NCI-H146 treated with DMSO at 0.1 percent for 48 hours (cell line): ENCODE measurements at regions not wholly inside any gene's neighbourhood (a gene's known extent, or its start where the extent isn't known, plus 50 kb on each side); places are given as distances from the start of the nearest gene placed in this dataset.
"Not testable (repeated sequence)": the region's sequence is repeated elsewhere in the genome, so short reads cannot be mapped to it uniquely, and the experiment has no call there.

ENCODE experiments used
- DNase-seq: peaks from one replicate; lab custom pipeline; 2025; ENCODE audit not compliant: unreplicated experiment; lab: John Stamatoyannopoulos, UW

DNA sequence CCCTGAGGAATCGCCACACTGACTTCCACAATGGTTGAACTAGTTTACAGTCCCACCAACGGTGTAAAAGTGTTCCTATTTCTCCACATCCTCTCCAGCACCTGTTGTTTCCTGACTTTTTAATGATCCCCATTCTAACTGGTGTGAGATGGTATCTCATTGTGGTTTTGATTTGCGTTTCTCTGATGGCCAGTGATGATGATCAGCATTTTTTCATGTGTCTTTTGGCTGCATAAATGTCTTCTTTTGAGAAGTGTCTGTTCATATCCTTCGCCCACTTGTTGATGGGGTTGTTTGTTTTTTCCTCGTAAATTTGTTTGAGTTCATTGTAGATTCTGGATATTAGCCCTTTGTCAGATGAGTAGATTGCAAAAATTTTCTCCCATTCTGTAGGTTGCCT lies 223.5 kb downstream of the MAF start:
- not testable (repeated sequence) for DNase-seq

DNA sequence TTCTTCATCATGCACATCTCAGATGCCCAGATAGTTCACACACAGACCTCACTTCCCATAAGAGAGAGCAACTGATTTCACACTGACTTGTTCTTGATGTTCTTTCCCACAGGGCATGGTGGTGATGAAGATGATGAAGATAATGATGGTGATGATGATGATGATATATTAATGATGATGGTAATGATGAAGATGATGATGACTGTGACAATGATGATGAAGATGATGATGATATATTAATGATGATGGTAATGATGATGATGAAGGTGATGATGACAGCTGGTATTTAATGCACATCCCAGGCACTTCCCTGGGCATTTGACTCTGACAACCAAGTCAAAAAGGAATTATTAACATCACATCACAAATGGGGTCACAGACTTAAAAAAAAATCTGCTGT lies 225.2 kb downstream of the MAF start:
- no peak for DNase-seq

DNA sequence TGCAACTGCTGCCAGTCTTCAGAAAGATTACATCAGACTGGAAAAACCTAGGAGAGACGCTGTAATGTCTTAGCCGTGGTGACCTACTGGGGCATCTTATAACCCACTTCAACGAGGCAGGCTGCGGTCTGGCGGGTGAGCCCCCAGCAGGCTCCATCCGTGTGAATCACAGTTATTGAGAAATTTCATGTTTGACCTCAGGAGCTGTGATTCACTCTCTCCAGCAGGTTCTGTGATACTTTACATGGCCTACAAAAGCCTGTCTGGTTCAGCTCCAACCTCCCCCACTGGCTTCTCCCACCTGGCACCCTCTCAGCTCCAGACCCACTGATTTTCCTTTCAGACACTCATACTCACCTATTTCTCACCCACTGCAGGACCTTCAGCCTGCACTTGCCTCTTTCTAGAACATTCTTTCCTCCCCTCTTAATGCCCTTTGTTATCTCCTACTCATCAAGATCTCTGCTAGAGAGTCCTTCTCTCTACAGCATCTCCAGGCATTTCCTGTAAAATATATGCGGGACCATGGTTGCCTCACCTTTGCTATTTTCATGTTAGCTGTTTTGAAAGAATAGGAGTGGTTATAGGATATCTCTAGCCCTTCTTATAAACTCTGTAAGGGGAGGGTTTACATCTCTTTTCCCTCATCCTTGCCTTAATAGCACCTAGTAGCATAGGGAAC lies 227.9 kb downstream of the MAF start:
- no peak for DNase-seq

DNA sequence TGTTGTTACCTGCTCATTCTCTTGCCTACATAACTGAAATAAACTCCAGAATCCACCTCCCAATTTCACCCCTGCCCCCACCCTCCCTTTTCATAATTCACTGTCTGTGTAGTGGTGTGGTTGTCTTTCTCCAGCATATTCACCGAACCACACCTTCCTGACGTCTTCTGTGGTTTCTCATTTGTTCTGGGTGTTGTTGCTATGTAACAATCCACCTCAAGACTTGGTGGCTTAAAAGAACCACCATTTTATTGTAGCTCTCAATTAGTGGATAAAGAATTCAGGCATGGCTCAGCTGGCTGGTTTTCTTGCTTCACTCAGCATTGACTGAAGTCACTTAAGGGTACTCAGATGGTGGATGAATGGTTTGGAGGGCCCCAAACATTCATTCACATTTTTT lies 229.8 kb downstream of the MAF start:
- DNase-seq = no peak

DNA sequence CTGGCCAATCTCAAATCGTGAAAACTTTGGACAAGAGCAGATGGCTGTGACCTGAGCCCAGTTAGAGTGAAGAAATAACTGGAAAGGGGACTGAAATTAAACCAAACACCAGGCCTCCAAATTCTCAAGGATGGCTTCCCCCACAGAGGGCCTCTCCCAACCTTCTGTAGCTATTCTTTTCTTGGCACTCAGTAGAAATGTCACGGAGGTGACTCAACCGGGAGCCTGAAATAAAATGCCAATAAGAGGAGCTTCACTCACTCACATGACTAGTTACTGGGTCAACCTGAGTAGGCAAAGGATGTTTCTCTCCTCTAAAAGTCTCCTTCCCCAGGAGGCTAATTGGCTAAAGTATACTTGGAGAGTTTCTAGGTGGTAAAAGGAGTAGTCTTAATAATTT lies 230.7 kb downstream of the MAF start:
- no peak for DNase-seq

DNA sequence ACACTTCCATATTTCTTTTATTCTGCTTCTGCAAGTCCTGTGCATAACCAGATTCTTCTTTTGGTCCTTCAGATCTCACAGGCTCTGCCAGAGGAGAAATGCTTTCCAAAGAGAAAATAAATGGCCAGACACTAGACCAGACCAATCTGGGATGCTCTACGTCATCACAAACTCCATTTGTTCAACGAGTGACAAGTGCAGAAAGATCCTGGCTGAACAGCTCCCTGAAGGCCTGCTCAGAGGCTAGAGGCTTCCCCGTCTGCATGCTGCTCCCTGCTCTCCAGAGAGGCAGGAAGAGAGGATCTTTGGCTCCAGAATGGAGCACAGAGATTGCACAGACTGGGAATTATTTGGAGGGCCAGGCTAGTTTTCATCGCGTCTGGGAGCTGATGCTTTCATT lies 232.7 kb downstream of the MAF start:
- DNase-seq = no peak

DNA sequence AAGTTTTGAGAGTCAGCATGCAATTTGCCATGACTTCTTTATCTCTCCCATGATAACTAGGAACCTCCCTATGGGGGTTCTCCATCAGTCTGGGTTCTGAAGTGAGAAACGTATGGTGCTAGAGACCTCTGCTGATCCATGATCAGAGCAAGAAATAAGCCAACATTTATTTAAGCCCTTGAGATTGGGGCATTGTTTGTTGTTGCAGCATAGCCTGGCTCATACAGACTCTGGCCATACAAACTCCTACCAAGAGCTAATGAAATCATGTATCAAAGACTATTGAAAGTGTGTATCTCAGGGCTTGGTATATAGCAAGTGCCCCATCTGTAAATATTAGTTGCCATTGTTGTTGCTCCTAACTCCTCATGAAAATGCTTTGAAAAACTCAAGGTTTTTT lies 233.9 kb downstream of the MAF start:
- no peak for DNase-seq

DNA sequence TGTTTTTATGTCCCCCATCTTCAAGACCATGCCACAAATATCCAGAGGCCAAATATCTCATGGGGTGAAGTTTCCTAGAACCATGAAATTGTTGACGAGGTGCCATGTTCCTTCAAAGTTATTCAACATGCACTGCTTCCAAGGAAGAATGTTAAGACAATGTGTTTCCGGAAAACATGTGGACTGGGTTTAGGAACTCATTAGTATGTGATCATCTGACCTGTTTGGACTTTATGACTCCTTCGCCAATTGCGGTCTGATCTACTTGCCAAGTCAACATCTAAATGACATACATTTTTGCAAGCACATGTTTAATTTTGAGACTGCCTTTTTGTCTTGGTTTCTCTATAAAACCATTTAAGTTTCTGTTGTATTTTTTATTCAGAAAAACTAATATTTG lies 234.8 kb downstream of the MAF start:
- no peak for DNase-seq

DNA sequence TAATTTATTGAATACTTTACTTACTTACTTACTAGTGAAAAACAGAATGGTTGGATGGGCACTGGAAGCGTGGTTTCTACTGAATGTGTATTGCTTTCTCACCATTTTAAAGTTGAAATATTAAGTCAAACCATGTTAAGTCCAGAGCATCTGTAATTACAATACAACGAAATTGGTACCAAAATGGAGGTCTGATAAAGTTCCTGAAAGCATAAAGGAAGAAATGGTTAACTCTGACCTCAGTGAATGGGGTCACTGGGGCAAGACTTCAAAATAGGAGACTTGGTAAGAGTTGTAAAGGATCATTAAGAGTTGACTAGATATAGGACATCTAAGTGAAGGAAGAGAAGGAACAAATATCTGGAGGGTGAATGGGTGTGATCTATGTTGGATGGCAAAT lies 237.1 kb downstream of the MAF start:
- DNase-seq = no peak

DNA sequence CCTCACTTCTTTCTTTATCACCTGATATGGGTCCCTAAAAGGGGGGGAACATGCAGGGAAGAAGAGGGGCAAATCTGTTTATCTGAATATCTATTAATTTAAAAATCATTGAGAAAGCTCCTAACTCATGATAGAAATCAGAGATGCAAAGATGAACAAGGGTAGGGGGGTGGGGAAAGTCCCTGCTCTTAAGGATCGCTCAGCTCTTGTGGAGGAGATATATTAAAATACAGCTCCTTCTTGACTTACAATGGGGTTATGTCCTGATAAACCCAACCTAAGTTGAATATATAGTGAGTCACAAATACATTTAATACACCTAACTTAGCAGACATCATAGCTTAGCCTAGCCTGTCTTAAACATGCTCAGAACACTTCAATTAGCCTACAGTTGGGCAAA lies 237.5 kb downstream of the MAF start:
- no peak for DNase-seq

DNA sequence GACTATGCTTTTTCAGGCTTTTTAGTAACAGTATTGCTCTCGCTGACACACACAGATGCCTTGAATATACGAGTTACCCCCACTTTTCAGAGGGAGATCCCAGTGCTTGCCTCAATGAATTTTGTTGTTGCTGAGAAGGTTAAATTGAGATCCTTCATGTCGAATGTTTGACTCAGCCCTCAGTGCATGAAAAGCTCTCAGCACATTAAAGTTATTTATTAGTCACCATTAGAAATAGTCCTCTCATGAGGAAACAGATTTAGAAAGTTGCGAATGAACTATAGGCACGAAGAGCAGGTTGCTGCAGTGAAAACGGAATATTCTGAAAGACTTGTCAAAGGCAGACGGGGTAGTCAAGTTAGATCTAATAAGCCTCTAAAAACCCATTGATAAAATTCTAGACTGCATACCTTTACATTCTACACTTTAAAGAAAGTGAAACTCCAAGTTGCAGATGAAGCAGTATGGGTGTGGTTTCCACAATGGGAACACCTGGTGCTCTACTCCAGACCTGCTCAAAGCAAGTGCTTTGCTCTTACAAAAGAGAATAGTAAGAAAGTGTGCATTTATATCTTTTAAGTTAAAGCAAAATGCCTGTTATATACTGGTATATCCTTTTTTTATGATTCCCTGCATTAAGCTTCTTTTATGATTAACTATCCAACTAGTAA lies 238.1 kb downstream of the MAF start:
- no peak for DNase-seq

DNA sequence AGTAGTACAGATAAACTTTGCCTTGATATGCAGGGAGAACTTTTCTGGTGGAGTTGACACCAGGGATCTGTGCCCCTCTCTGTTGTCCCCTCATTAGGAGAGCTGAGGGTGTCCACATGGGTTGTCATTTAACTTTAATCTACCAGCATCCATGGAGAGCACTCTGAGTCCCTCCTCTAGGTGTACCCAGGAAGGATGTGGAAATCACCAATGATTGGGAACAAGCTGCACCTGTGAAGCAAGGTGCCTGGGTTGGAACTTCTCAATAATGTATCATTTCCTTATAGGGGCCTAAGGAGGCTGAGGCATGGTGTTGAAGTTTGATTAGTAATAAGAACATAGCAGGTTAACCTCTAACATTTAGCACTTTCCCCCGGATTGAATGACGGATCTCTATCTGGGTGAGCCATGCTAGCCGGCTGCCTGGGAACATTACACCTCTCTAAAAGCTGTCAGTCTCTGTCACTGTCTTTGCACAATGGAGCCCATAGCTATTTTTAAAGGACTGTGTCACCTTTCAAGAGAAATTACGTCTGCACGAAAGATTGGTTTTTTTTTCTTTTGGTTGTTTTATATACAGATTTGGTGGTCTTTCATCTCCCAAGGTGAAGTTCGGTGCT lies 239.3 kb downstream of the MAF start:
- DNase-seq = no peak

DNA sequence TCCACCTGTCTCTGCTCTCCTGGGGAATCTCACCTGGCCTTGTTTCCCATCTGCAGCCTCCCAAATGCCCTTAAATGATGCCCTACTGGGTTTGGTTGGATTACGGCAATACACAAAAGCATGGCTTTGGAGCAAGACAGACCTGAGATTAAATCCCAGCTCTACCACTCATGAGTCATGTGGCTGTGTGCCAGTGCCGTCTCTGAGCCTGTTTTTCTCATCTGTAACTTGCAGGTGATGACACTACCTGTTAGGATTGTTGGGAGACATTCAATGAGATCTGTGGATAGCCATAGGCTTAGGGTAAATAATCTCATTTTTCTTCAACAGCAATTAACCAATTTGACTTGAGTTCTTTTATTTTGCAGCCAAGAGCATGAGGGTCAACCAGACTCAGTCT lies 240.3 kb downstream of the MAF start:
- no peak for DNase-seq

DNA sequence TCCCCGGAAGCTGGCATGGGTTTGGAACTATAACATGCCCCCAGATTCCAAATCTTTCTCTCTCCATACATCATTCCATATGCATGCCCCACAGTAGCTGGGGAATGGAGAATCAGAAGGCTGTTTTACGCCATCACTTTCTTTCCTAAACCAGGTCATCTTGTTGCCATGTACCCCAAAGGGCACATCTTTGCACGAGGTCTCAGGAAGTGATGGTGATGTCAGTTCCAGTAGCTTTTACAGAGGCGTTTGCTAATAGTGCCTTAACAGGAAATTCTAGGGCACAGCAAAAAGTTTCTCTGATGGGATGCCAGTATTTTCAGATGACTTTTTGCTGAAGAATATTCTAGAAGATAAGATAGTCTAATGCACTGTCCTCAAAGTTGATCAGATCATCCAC lies 241.5 kb downstream of the MAF start:
- DNase-seq = no peak

DNA sequence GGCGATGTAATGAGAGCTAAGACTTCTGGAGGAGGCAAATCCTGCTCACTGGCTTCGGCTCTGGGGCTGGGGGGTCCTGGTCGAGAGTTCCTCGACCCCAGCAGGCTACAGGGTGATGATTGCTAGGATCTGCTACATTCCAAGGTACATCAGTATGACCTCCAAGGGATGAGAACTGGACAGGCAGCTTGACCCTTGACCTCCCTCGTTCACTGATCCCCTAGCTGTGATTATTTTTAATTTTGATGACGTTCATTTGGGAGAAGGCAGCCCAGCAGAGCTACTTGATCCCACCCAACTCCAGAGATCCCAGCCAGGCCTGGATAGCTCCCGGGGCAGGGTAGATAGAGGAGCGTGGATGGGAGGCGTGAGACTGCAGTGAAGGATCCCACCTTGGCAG lies 242.3 kb downstream of the MAF start:
- no peak for DNase-seq

DNA sequence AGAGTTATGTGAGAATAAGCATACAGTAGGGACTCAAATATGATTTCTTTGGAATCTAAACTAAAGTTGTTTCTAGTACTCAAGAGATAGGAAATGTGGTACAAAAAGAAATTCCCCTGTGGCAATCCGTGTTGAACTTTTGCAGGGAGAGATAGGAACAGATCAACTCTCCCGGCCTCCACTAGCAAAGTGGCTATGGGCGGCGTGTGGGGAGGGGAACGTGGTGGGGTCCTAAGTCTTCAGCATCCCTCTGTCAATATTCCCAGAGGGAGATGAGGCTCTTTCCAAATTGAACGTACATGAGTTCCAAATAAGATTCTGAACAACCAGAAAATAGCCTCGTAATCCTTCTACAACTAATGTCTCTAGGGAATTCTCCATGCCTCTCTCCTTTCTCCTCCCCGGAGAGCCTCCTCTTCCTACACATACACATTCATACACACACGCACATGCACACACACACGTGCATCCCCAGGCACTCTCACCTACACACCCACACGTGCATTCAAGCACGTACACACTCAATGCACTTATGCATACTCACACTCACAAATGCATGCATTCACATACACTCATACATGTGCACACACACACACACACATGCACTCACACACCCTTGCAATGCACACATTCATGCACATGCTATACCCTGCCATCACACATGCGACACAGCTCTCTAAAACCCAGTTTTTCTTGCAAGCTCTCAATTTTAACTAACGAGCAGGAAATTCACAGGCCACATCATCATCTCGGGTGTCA lies 244.8 kb downstream of the MAF start:
- no peak for DNase-seq

DNA sequence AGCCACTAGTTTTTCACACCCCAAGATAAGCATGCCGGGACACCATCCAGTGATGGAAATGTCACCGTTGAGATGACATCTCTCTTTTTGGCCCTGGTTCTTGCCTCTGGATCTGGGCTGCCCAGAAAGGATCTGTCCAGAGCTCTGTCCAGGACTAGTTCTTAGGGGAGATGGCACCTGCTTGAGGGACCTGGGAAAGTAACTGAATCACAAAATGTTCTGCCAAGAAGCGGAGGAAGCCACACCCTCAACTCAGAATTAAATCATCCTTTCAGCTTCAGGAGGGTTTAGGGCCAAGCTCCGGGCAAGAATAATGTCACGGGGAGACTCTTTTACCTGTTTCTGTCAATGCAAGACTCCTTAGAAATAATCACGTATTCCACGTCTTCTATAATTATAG lies 248.6 kb downstream of the MAF start:
- DNase-seq = no peak

DNA sequence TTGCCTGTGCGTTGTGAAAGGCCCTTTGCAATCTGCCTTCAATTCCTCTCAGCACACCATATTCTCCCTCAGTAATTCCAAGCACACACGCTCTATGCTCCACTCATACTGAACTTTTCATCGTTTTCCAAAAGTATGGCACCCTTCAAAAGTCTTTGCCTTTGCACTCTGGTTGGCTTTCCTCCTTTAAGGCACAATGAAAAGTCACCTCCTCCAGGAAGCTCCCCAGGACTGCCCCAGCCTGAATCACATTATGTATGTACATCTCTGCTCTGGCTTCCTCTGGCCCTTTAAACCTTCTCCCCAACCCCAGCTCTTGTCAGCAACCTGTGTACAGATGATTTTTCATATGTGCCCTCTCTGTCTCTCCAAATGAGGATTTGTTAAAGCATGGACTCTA lies 250.7 kb downstream of the MAF start:
- DNase-seq = no peak

DNA sequence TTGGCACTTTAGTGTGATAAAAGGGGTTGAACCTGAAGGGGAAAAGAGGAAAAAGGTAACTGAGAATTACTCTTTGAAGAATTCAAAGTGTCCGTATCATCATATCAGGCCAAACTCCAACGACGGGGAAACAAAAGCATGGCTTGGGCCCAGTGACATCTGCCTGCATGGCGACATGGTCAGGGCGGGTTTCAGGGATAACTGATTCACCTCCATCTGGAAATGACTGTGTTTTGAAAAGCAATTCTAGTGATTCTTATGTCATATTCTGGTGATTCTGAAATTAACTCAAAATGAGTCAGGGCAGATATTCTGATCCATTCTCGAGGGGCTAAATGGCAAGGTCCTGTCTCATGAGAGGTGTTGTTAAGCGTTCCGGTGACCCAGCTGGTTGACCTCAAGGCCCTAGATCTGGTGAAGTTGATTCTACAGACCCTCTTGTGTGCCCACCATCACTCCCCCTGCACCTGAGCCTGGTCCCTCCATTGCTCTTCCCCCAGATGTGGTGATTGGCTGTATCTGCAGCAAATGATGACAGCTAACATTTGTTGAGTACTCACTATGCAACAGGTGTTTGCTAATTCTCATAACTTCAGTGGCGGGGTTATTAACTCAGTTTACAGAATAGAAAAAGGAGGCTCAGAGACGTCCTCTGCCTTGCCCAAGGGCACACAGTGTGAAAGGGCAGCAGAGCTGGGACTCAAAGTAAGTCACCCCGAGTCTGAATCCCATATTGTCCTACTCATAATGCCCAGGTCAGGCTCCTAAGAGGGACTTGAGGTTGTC lies 251.8 kb downstream of the MAF start:
- DNase-seq = no peak

DNA sequence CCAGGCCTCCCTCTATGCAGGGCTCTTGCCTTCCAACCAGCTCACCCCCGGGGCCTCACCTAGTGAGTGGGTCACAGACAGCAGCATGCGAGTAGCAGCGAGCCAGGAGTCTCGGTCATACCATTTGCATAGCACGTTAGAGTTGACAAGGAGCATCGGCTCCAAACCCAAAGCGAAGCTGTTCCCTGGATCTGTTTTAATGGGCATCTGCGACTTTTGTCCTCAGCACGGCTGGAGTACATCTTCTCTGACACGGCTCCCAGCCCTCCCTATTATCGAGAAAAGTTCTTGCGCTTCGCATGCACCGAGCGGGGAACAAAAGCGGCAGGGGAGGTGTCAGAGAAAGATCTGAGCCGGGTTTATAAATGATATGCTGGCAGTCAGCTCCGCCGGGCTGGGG lies 253.3 kb downstream of the MAF start:
- no peak for DNase-seq

DNA sequence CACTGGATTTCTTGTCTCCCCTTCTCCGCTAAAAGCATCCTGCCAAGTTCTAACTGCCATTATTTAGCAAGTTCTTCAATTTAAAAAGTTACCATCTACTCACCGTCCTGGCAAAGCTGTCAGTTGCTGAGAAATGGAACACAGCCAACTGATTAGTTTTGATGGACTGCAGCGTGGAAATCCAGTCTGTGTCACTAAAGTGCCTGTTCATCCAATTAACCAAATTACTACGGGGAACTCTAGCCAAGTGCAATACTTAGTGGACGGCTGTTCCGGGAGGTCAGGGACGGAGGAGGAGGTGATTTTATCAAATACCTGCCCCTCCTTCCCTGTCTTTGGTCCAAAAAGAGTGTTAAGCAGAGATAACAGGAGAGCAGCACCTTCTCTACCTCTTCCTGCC lies 260.7 kb downstream of the MAF start:
- no peak for DNase-seq
